ENCODE measurements at regions not wholly inside any gene's neighbourhood (a gene's known extent, or its start where the extent isn't known, plus 50 kb on each side); places are given as distances from the start of the nearest gene placed in this dataset.

DNA sequence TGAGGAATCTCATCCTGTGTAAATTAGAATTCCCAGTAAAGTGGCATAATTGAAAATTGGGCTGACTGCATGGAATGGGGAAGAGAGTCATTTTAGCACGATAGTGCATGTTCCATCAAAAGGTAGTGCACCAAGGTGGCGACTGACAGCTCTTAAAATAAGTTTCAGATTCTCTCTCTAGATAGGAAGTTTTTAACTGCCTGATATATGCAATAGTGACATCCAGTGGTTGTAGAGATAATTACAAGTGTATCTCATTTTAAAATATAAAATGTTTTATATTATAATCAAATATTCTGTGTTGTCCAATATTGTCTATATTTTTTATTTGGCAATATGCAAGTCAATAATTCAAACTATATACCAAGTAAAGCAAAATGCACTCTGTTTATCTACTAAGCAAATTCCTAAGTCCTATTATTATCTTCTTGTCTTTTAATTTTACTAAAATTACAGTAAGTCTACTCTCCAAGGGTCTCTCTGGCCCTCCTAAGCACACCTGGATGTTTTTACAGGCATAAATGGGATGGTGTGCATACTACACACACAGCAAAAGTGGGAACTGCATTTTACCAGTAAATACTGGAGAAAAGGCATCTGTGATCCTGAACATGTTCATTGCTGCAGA, 397.7 kb upstream of the HNRNPA3 start:
- TF ChIP-seq CTCF (conservative IDR thresholded peaks at IDR 0.05; ENCODE audit: low read depth, low read length): peak; percentile 56
- no peak for TF ChIP-seq EZH2 (IDR thresholded peaks at IDR 0.05; ENCODE audit: low read length, unreplicated experiment)
